Loucy (cell line): ENCODE measurements at regions not wholly inside any gene's neighbourhood (a gene's known extent, or its start where the extent isn't known, plus 50 kb on each side); places are given as distances from the start of the nearest gene placed in this dataset.
"Not testable (repeated sequence)": the region's sequence is repeated elsewhere in the genome, so short reads cannot be mapped to it uniquely, and the experiment has no call there.

Source experiments
- H2AFZ ChIP-seq: fragments of 200-600 bp; sonication (generic); 2 replicates; pipeline ENCODE4 v1.6.0; 2016; ENCODE audit warnings: antibody characterized with exemption, mild to moderate bottlenecking, low read length, moderate library complexity
- H3F3A ChIP-seq: fragments of 200-600 bp; 2 replicates; pipeline ENCODE4 v1.6.0; 2016; ENCODE audit warnings: antibody characterized with exemption, low read depth, mild to moderate bottlenecking
- H3K27me3 ChIP-seq: fragments of 200-600 bp; sonication (generic); 2 replicates; pipeline ENCODE4 v1.6.1; 2014; ENCODE audit warnings: low read length, mild to moderate bottlenecking; ENCODE audit not compliant: insufficient read depth, poor library complexity, severe bottlenecking
- H3K36me3 ChIP-seq: fragments of 200-600 bp; sonication (generic); 2 replicates; pipeline ENCODE4 v1.6.1; 2016; ENCODE audit warnings: low read length; ENCODE audit not compliant: insufficient read depth
- H3K4me1 ChIP-seq: fragments of 200-600 bp; sonication (generic); 2 replicates; pipeline ENCODE4 v1.5.1; 2014; ENCODE audit warnings: low read length, mild to moderate bottlenecking; ENCODE audit not compliant: insufficient read depth, poor library complexity, severe bottlenecking
- H3K4me2 ChIP-seq: fragments of 200-600 bp; sonication (generic); 2 replicates; pipeline ENCODE4 v1.6.0; 2014; ENCODE audit warnings: antibody characterized with exemption, low read length, low read depth, mild to moderate bottlenecking; ENCODE audit not compliant: poor library complexity, severe bottlenecking
- H3K4me3 ChIP-seq: fragments of 200-600 bp; sonication (generic); 2 replicates; pipeline ENCODE4 v1.5.1; 2014; ENCODE audit warnings: low read length, mild to moderate bottlenecking, mixed read lengths; ENCODE audit not compliant: poor library complexity, severe bottlenecking
- H3K79me2 ChIP-seq: fragments of 200-600 bp; sonication (generic); 2 replicates; pipeline ENCODE4 v1.6.1; 2014; ENCODE audit warnings: low read length; ENCODE audit not compliant: insufficient read depth
- H3K9ac ChIP-seq: fragments of 200-600 bp; sonication (generic); 2 replicates; pipeline ENCODE4 v1.6.0; 2014; ENCODE audit warnings: mild to moderate bottlenecking, low read depth, low read length, moderate library complexity; ENCODE audit not compliant: poor library complexity, severe bottlenecking
- H3K9me2 ChIP-seq: fragments of 200-600 bp; sonication (generic); replicated peaks from 2 replicates; pipeline ENCODE4 v1.6.1; 2016; ENCODE audit warnings: low read depth, low read length, mixed read lengths
- H3K9me3 ChIP-seq: fragments of 200-600 bp; sonication (generic); 2 replicates; pipeline ENCODE4 v1.6.1; 2014; ENCODE audit warnings: mild to moderate bottlenecking, antibody characterized with exemption, low read length, low read depth; ENCODE audit not compliant: insufficient read depth
- H4K20me1 ChIP-seq: fragments of 200-600 bp; sonication (generic); 2 replicates; pipeline ENCODE4 v1.6.0; 2014; ENCODE audit warnings: antibody characterized with exemption, low read length, mild to moderate bottlenecking; ENCODE audit not compliant: insufficient read depth, poor library complexity, severe bottlenecking
- EZH2phosphoT487 ChIP-seq: fragments of 200-600 bp; IDR thresholded peaks from 2 replicates; pipeline ENCODE4 v1.6.1; 2018; ENCODE audit warnings: antibody characterized with exemption, mild to moderate bottlenecking, moderate library complexity, borderline replicate concordance
- TF ChIP-seq, protein P1 (sequence below): fragments of 200-600 bp; sonication (generic); conservative IDR thresholded peaks from 2 replicates; pipeline ENCODE4 v1.5.1; 2014; ENCODE audit warnings: mild to moderate bottlenecking, antibody characterized with exemption, low read length

DNA sequence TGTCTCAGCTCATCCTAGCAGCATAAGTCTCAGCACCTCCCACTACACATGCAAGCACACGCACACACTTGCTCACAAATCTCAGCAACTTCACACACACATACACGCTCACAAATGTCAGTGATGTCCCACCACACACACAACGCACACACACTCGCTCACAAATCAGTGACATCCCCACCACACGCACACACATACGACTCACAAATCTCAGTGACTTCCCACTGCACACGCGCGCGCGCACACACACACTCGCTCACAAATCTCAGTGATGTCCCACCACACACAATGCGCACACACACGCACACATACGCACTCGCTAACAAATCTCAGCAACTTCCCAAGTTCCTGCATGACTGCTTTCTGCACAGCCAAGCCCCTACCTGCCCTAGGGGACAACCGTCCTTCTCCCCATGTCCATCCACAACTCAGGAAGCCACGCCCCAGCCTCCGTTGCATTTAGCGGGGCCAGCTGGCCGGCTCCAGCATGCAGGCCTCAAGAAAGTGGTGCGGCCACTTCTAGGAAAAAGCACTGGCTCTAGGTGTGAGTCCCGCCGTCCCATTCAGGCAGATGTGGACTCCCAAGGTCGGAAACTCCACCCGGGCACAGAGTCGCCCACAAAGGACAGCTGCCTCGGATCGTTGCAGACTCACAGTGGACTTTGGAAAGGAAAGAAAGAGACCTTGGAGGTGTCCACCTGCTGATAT lies 180.1 kb upstream of the SALL3 start:
- Histone ChIP-seq H3K9me2 (no peaks in the 10 kb centered on the region), H4K20me1 (no peaks in the 10 kb centered on the region), H2AFZ (no peak overlapping the region), H3K4me3 (no peak overlapping the region), H3K27me3 (no peaks in the 10 kb centered on the region), H3K9me3 (peaks cover 8% of the 10 kb centered on the region; the same call in 1 of the 2 replicates), H3F3A (no peaks in the 10 kb centered on the region), H3K36me3 (no peaks in the 10 kb centered on the region), H3K4me1 (no peaks in the 10 kb centered on the region), H3K4me2 (no peak overlapping the region), H3K9ac (no peak overlapping the region), H3K79me2 (no peaks in the 10 kb centered on the region)
- TF ChIP-seq, protein P1, sequence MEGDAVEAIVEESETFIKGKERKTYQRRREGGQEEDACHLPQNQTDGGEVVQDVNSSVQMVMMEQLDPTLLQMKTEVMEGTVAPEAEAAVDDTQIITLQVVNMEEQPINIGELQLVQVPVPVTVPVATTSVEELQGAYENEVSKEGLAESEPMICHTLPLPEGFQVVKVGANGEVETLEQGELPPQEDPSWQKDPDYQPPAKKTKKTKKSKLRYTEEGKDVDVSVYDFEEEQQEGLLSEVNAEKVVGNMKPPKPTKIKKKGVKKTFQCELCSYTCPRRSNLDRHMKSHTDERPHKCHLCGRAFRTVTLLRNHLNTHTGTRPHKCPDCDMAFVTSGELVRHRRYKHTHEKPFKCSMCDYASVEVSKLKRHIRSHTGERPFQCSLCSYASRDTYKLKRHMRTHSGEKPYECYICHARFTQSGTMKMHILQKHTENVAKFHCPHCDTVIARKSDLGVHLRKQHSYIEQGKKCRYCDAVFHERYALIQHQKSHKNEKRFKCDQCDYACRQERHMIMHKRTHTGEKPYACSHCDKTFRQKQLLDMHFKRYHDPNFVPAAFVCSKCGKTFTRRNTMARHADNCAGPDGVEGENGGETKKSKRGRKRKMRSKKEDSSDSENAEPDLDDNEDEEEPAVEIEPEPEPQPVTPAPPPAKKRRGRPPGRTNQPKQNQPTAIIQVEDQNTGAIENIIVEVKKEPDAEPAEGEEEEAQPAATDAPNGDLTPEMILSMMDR: no peak
- TF ChIP-seq EZH2phosphoT487: no peak

DNA sequence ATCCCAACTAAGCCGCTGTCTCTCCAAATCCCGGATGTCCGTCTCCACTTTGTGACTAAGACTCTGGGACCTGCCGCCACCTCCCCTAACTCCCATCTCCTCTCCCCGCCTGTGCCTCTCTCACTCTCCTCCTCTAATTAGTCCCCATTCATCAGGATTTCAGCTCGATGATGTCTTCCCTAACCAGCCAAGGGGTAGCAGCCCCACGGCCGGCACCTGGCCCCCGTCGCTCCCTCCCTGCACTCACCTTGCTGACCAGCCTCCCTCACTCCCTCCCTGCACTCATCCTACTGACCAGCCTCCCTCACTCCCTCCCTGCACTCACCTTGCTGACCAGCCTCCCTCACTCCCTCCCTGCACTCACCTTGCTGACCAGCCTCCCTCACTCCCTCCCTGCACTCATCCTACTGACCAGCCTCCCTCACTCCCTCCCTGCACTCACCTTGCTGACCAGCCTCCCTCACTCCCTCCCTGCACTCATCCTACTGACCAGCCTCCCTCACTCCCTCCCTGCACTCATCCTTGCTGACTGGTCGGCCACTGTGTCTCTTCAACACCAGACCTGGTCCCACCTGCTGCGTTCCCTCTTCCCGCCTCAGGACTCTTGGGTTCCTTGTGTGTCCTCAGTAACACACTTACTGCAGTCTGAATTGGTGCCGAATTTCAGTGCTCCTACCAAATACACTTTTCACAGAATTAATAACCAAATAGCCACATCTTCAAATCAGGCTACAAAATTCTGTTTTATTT lies 179.3 kb upstream of the SALL3 start:
- not testable (repeated sequence) for H3K9ac ChIP-seq, H3K4me2 ChIP-seq, H3K4me1 ChIP-seq, H3K4me3 ChIP-seq, H3K9me2 ChIP-seq, H3K27me3 ChIP-seq, H3K9me3 ChIP-seq, H3F3A ChIP-seq, H4K20me1 ChIP-seq, H3K36me3 ChIP-seq, H2AFZ ChIP-seq, H3K79me2 ChIP-seq

DNA sequence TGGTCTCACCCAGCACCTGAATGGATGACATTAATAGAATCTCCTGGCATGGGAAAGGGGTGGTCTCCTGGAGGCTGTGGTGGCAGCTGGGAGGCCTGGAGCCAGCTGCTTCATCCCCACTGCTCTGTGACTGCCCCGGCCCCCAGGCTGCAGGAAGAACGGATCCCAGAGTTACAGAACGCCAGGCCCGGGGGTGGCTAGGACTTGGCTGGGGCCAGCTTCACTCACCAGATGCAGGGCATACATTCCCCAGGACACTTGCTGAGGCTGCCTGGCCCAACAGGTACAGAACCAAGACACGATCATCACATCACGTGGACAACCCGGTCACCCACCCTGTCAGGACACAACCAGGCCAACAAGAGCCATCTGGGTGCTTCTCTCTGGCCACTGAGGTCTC lies 178.6 kb upstream of the SALL3 start:
- Histone ChIP-seq H3K9ac (no peak overlapping the region), H3K27me3 (no peaks in the 10 kb centered on the region), H3K9me3 (peaks cover 11% of the 10 kb centered on the region; the same call in 1 of the 2 replicates), H3K9me2 (no peaks in the 10 kb centered on the region), H3K79me2 (no peaks in the 10 kb centered on the region), H3K4me3 (no peak overlapping the region), H3K4me2 (no peak overlapping the region), H2AFZ (no peak overlapping the region), H3F3A (no peaks in the 10 kb centered on the region), H3K36me3 (no peaks in the 10 kb centered on the region), H4K20me1 (no peaks in the 10 kb centered on the region), H3K4me1 (no peaks in the 10 kb centered on the region)
- TF ChIP-seq, protein P1: no peak
- no peak for TF ChIP-seq EZH2phosphoT487
